AML-193 (cell line): ENCODE measurements at regions not wholly inside any gene's neighbourhood (a gene's known extent, or its start where the extent isn't known, plus 50 kb on each side); places are given as distances from the start of the nearest gene placed in this dataset.

Experiments
- DNase-seq, 2 experiments: peaks; one replicate each; lab custom pipeline; 2025; lab: John Stamatoyannopoulos, UW

- peak; percentile 96 to 97 for DNase-seq
These were observed 307.8 kb upstream of the GIMD1 start for GRCh38 chr4:106676173-106676921.

DNA sequence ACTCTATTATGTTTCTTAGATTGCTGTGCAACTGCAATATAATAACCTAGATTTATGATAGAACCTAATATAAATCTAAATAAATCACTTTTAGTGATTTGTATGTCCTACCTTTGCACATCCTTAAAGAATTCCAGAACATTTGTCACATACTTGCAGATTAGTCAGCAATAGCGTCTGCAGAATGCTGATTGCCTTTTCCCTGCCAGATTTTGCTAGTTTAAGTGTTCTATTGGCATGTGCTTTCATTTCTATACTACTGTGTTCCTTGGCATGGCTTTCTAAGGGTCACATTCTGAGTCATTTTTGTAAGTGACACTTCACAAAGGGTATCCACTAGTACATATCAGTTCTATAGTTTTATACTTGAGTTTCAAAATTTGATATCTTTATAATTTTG is 303.1 kb upstream of the GIMD1 start:
- no peak for DNase-seq

DNA sequence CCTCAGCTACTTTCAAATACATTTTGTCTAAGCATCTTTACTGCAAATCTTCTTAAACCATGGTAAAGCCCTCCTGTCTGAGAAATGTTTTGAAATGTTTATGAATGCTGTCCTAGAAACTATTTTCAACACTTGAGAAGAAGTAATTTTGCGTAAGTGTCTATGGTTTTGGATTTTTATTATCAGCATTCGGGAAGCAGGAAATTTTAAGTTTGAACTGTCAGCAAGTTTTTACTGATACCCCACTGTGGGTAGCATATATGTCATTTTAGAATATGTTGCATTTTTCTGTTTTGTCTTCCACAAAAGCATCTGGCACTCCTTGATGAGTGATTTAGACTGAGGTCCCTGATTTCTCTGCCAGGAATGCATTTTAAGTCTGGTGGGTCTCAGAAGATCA is 302.4 kb upstream of the GIMD1 start:
- no peak for DNase-seq

DNA sequence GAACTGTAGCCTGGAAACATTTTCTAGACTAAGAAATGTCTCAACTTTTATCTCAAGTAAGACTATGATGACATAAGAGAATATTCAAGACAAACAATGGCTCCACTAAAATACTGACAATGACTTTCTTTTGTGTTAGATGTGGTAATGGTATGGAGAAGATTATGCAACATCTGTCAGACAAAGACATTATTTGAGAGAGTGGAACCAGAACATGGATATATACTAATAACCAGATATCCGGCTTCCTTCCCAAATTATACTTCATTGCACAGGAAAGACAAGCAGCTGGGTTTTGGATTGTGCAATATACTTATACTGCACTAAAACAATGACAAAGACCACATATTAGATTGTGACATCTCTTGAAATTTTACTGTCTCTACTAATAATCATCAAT is 290.8 kb upstream of the GIMD1 start:
- DNase-seq = peak; percentile 96

DNA sequence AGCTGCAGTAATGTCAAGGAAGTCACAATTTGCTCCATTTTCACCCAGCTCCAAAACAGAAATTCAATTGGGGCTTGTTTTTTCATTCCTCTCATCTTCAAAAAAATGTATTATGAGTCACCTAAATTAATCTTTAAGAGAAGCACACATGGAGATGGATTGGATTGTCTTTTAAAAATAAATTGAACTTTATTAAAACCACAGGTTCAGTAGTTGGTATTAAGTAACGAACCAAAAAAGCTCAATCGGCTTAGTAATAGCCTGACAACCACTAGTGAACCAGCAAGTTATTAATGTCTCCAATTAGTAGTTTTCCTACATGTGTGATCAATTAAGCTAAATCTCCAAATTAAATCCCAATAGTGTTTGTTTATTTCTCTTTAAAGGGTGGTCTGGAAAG is 283.5 kb upstream of the GIMD1 start:
- DNase-seq = no peak

DNA sequence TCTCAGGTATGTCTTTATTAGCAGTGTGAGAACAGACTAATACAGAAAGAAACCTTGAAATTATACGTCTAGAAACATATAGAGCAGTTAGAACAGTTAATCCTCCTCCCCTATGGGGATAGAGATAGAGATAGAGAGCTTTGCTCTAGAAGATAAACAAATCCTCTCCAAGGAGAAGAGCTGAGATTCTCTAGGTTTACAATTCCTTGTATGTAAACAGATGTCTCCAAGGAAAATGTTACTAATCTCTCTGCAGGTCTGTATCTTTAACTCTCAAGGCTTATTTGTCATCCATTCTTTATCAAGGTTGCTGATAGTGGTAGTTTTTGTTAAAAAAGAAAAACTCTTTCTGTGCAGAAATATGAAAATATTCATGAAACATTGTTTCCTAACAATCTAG is 282.1 kb upstream of the GIMD1 start:
- DNase-seq = no peak

GRCh38 chr4:106647451-106647850 is 278.9 kb upstream of the GIMD1 start:
- no peak for DNase-seq

DNA sequence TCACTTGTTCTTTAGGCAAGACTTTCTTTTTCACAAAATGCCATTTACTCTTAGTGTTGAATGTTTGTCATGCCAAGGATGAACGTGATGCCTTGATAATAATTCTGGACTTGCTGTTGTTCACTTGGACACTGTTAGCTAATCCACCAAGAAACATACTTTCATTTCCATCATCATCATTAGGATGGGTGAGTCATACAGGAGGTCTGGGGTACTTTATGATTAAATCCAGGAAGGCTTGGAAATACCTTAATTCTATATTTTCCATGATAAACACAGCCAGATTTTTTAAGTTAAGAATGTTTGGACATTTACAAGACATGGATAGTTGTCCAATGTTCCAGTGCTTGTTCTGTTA is 260.7 kb upstream of the GIMD1 start:
- DNase-seq = no peak

- DNase-seq = no peak
These were observed 260.1 kb upstream of the GIMD1 start for GRCh38 chr4:106628586-106629267.

DNA sequence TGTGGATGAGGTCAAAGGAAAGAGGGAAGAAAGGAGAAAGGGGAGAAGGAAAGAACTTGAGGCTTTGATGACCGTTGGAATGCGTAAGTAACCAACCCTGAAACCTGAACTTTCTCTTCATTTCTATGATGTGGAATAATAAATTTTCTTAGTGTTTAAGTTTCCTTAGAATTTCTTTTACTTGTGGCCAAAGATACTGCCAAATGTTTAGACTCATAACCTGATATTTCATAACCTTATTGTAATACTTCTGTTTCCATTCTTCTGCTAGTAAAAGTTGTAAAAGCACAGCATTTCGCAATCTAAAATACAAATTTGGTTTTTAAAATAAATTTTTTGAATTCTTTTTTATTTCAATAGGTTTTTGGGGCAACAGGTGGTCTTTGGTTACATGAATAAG is 258.5 kb upstream of the GIMD1 start:
- peak in 1 of 2 experiments; percentile 20 for DNase-seq

DNA sequence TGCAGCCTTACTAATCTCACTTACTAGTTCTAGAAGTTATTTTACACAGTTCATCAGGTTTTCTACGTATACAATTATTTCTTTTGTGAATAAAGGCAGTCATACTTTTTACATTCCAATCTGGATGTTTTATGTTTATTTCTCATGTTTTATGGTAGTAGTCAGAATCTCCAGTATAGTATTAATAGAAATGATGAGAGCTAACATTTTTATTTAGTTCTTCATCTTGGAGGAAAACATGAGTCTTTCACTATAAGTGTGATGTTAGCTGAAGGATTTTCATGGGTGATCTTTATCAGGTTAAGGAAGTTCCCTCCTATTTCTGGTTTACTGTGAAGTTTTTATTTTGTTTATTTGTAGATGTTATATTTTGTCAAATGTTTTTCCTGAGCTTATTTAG is 256.1 kb upstream of the GIMD1 start:
- DNase-seq = no peak

DNA sequence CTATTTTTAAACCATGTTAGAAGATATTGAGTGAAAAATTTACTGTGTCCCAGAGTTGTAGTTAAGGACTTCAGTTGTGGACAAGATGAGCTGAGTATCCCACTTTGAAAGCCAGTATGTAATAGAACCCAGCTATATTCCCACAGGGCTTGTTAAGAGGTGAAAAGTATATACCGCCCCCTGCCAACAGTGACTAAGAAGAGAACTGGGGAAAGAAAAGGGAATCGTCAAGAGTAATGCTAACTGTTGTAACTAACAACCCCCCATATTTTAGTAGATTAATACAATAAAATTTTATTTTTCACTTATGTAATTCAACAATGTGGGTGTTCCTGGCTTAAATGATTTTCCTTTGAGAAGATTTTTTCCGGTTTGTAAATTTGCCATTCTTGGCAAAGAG is 250.4 kb upstream of the GIMD1 start:
- no peak for DNase-seq

DNA sequence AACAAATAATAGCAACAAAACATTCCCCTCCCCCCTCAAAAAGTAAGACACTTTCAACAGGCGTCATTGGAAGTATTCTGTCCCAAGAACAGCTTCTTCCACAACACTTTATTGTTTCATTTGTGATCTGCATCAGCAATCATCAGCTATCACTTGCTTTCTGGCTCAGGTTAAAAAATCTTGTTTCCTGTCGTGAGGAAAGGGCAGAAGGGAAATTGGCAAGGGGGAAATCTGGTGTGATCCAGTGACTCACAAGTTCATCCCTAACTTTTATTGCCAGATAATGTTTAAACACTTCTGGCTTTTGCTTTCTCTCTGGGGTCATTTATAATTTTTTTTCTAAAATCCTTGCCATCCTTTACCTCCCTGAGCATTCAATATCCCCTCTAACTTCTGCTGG is 247.4 kb upstream of the GIMD1 start:
- no peak for DNase-seq

DNA sequence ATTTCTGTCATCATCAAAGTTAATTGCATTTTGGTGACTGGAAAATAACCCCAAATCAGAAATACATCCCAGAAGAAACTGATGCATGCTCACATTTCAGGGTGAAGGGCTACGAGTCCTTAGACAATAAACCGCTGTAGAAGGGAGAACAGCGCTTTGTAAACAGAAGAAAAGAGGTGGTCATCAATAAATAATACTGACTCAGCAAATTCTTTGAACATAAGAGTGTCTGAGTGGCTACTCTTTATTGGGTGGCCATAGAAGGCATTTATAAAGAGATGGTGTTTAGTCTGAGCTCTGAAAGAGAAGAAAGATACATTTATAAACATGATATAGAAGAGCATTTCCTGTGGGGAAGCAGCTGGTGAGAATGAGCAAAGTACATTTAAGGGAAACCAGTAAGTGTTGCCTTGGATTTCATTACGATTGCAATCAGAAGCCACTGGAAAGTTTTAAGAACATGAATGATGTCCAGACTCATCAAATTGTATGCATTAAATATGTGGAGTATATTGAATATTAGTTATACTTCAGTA is 246.9 kb upstream of the GIMD1 start:
- DNase-seq = no peak

- DNase-seq = no peak
These were observed 245.9 kb upstream of the GIMD1 start for GRCh38 chr4:106614441-106614840.

DNA sequence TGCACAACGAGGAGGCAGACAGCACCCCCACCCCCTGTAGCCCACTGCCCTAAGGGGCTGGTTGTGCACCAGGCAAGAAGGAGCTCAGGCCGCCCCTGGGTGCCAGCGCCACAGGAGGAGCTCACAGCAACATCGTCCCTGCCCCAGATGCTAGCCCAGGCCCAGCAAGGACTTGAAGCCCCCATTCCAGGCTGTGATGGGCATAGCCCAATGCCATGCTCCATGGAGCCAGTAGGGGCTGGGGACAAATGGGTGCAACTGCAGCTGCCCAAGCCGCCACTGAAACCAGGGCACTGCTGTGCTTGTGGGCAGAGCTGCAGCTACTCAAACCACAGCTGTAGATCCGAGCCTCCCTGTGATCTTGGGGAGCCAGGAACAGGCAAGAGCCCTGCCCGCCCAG is 241.3 kb upstream of the GIMD1 start:
- DNase-seq = no peak

DNA sequence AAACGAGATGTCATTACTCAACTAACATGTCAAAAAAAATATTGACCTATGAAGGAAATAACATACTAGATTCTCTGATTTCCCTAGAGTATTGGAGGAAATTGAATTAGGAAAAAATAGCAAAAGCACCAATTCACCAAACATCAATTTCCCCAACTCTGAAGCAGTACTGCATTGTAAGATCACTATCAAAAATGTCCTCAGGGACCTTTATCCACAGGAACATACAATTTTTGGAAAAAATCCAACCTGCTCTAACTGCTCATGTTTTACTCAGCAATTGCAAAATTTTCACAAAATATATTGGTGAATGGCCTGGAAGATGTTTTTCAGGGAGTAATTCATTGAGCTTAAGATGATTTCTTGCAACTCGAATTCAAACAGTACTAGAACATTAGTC is 239.0 kb upstream of the GIMD1 start:
- no peak for DNase-seq

DNA sequence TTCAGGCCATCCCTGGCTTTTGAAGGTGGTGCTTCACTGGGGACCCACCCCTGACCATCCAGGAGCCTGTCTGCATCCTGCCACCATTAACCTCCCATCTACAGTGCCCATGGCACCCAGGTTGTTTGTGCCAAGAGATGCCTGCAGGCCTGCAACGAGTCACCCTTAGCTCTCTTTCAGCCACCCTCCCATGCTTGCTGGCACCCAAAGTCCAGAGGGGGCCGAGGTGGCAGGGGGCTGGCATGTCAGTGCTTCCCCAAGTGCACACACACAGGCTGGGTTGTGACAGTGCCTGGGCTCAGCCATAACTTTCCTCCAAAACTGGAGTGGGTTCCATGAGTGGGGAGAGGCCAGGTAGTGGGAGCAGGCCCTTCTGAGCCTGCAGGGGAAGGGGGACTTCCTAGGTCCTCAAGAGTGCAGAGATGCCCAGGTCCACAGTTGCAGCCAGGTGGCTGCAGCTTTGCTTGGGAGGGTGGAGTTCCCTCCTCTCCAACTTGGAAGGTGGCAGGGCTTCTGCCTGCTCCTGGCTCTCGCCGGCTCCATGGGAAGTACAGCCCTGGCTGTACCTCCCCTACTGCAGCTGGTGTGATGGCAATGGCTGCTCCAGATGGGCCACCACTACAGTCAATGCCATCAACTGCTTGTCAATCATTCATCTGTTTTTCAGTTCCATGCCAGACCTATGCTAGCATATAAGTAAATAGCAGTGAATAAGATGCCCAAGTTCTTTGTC is 235.9 kb upstream of the GIMD1 start:
- DNase-seq = no peak

DNA sequence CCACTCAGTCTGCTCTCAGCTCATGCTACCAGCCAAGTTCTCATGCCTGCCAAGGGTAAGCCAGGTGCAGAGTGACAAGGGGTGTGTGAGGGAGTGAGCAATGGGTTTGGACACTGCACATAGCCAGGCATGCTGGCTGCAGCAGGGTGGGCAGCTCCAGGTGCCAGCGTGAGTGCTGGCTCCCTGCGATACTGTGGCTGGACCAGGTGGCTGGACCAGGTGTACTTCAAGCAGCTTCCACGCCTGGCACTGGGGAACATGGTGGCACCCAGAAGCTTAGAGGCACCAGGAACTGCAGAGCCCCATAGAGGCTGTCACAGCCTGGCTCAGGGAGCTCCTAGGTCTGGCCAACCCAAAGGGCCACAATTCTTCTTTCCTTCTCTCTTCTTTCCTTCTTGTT is 234.9 kb upstream of the GIMD1 start:
- no peak for DNase-seq

DNA sequence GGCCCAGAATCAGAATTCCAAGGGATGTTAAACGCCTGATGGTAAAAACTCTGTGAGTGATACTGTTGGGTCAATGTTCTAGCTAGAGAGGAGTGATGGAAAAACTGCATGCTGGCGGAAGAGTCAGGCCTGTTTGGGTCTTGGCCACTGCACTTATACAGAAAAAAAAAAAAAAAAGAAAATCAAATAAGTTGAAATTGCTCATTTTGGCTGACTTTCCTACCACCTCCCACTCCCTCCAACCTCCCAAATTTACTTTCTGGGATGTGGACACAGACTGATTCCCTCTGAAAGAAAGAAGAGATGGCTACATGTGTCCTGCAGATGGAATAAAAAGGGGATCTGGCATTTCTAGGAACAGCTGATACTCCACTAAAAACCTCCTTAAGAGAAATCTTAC is 234.1 kb upstream of the GIMD1 start:
- no peak for DNase-seq

- DNase-seq = no peak
These were observed 232.9 kb upstream of the GIMD1 start for GRCh38 chr4:106601519-106601918.

- no peak for DNase-seq
These were observed 227.3 kb upstream of the GIMD1 start for GRCh38 chr4:106595906-106596305.
